CD4-positive, alpha-beta T cell treated with Interleukin-4 for 4 hours (primary cell): ENCODE measurements at regions not wholly inside any gene's neighbourhood (a gene's known extent, or its start where the extent isn't known, plus 50 kb on each side); places are given as distances from the start of the nearest gene placed in this dataset.
"Not testable (repeated sequence)": the region's sequence is repeated elsewhere in the genome, so short reads cannot be mapped to it uniquely, and the experiment has no call there.

Experiments used
- DNase-seq: peaks from one replicate; pipeline ENCODE4 v3.0.0-alpha.2; 2020

DNA sequence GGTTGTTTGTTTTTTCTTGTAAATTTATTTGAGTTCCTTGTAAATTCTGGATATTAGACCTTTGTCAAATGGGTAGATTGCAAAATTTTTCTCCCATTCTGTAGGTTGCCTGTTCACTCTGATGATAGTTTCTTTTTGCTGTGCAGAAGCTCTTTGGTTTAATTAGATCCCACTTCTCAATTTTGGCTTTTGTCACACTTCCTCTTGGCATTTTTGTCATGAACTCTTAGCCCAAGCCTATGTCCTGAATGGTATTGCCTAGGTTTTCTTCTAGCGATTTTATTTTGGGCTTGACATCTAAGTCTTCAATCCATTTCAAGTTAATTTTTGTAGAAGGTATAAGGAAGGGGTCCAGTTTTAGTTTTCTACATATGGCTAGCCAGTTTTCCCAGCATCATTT is 82.8 kb upstream of the PHACTR1 start:
- not testable (repeated sequence) for DNase-seq

DNA sequence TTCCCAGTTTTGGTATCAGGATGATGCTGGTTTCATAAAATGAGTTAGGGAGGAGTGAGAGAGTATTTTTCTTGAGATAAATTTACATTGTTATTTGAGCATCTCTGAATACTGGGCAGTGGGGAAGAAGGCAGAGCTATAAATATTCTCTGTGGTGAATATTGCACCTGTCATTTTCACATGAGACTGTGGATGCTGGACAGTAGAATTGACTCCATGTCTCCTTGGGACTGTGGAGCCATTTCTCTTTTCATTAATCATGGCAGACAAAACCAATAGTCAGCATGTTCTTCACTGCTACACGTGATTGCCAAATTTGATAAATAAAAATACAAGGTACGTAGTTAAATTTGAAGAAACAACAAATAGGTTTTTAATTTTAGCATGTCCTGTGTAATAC is 81.2 kb upstream of the PHACTR1 start:
- DNase-seq, result no peak

- no peak for DNase-seq
Observed at GRCh38 chr6:12635813-12636212, 80.8 kb upstream of the PHACTR1 start.

DNA sequence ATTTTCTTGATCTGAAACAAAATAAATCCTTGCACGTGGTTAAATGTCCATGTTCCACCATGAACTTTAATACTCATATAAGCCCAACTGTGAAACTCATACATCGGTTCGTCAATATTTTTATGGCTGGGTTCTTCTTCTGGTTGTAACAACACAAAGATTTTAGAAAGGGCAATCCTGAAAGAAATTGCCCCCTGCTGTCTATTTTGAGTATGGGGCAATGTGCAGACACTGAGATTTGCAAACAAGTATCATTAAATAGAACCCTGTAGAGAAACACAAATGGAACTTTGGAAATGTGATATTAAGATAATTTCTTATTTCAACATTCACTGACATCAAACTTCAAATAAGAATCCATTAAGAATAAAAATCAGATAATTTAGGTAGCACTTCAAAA is 80.2 kb upstream of the PHACTR1 start:
- DNase-seq, result no peak

DNA sequence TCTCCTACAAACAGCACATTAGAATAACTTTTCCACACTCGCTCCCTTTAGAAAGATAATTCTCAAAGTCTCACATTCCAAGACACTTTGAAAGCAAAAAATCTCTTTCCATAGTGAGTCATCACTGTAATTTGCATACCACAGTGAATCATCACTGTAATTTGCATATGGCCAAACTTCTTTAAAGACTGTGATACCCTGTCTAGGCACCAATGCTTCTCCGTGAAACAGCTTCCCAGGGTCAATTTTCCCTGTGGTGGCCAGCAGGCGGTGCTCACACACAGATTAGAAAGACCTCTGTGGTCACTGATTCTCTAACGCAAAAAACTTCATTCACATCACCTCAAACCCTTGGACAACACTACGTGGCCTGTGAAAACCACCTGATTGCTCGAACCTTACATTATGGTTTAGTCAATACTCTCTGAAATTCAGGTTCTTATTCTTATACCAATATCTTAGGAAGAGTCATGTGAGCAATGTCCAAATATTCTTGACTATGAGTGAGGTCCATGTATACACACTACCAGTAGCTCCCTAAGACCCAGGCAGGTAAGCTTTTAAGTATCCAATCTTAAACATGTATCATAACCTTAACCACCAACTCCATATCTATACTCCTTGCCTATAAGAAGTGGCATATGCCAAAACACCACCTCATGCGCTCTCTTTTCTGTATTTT is 78.5 kb upstream of the PHACTR1 start:
- DNase-seq, result peak; percentile 33

DNA sequence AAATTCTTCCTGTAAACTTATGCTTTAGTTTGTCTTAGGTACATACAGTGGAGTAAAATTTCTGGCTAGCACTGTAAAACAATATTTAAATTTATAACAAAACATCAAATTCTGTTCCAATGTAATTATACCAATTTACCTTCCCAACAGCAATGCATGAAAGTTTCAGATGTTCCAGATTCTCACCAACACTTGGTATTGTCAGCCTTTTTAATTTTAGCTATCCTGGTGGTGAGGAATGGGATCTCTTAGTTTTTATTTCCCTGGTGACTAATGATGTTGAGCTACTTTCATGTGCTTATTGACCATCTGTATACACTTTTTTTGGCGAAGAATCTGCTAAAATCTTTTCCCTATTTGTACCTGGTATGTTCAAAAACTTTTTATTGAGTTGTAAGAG is 76.1 kb upstream of the PHACTR1 start:
- DNase-seq, result no peak

DNA sequence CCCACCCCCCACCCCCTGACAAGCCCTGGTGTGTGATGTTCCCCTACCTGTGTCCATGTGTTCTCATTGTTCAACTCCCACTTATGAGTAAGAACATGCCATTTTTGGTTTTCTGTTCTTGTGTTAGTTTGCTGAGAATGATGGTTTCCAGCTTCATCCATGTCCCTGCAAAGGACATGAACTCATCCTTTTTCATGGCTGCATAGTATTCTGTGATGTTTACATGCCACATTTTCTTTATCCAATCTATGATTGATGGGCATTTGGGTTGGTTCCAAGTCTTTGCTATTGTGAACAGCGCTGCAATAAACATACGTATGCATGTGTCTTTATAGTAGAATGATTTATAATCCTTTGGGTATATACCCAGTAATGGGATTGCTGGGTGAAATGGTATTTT is 74.8 kb upstream of the PHACTR1 start:
- not testable (repeated sequence) for DNase-seq

DNA sequence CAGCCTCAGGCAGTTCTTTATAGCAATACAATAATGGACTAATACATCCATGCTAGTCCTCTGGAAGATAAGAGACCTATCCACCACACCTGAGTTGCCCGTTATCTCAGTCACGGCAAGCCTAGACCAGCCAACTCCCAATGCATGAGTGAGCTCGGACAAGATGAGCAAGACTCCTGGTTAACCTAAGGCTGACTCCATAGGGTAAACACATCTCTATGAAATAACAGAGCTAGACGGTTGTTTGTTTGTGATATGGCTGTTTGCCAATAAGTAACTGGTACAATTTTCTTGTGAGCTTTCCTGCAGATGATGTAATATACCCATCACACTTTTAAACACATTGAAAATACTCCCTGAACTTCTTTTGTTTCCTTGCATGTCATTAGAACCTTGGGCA is 70.6 kb upstream of the PHACTR1 start:
- DNase-seq, result no peak

DNA sequence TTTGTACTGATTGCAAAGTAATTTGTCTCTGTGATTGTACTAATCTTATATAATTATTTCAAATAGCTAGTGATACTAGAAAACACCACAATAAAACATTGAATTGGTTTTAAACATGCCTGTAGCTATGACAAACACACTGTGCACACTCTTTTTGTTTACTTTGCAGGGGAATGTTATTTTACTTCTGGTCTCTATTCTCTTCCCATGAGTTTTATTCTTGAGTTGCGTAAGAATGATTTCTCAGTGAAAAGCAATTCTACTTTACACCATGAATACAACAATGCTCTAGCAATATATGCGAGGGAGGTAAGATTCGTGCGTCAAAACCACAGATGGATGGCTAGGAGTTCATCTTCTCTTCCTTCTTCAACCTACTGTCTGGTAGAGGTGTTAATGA is 68.4 kb upstream of the PHACTR1 start:
- no peak for DNase-seq

- no peak for DNase-seq
Observed at GRCh38 chr6:12649325-12649724, 67.2 kb upstream of the PHACTR1 start.

DNA sequence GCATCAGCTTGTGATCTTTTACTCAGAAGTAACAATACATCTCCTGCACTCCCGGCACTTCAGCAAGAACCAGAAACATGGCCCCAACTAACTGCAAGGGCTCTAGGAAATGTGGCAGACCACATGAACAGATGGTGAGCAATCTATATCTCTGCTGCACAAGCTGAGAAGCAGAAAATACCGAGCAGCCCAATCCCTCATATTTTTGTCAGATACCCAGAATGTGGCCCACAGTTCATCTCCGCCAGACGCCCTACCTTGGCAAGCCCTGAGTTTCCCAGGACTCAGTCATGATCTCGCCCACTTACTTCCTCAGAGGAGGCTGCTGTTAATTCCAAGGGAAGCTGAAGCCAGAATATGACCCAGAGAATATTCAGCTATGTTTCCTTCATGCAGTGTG is 63.1 kb upstream of the PHACTR1 start:
- no peak for DNase-seq

DNA sequence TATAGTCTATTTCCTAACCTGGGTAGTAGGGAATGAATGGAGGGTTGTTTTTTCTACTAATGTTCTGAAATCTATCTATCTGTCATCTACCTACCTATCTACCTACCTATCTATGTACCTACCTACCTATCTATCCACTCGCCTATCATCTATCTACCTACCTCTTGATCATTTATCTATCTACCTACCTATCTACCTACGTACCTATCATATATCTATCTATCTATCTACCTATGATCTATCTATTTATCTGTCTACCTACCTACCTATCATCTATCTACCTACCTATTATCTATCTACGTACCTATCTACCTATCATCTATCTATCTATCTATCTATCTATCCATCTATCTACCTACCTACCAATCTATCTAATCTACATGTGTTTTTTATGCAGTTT is 62.5 kb upstream of the PHACTR1 start:
- no peak for DNase-seq

GRCh38 chr6:12654514-12654913 is 62.1 kb upstream of the PHACTR1 start:
- DNase-seq, result no peak

DNA sequence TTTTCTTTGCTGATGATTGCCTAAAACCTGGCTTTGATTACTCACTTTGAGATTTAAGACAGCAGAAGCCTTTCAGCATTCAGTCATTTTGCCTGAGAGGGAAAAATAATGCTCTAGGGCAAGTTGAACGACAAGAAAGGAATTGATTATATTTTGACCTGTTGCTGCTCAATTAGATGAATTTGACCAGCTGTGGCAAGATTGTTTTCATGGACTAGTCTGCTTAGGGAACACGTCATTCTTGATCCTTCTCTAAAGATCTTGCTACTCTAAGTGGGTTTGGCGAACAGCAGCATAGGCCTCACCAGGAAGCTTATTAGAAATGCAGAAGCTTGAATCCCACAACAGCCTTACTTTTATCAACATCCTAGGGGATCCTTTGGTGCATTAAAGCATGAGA is 59.7 kb upstream of the PHACTR1 start:
- DNase-seq, result no peak

DNA sequence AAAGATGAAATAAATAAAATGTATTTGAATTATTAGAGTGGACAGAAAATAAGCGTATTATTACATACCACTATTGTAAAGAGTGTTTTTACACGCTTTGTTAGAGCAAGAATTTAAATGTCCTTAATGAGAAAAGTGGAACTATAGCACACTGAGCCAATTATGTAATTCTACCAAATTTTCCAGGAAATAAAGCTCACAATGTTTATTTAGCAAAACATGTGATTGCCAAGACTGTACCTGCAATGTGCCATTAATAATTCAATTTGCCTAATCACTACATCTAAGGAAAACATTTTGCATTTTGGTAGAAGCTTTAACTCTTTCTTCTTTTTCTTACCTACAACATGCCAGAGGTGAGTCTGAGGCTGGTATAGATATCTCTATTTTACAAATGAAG is 58.7 kb upstream of the PHACTR1 start:
- no peak for DNase-seq

- DNase-seq, result no peak
Observed at GRCh38 chr6:12661432-12662089, 55.0 kb upstream of the PHACTR1 start.
